ENCODE measurements at regions not wholly inside any gene's neighbourhood (a gene's known extent, or its start where the extent isn't known, plus 50 kb on each side); places are given as distances from the start of the nearest gene placed in this dataset.

DNA sequence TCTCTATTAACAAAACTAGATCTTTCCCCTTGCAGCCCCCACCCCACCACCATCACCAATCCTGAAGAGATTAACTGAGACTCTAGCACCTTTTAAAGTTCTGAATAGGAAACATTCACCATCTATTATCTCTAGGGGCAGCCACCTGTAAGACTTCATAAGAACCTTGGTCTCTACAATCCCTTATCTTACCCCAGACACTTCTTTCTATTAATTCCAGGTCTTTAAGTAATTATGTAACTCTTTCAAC, 180.2 kb upstream of the FBXL17 start:
- Histone ChIP-seq H2AFZ (ENCODE audit: low read length) (no peak overlapping the region), H3K4me1 (ENCODE audit: control insufficient read depth, extremely low read depth, insufficient read depth, low read length) (peaks cover 3% of the 10 kb centered on the region), H3K4me3 (replicated peaks in 1 of 4; ENCODE audit: control extremely low read depth in 1 of 4, insufficient read depth in 1 of 4, low read depth in 3 of 4, low read length in 4 of 4) (no peak overlapping the region), H3K9ac (ENCODE audit: insufficient read depth, low read length) (no peak overlapping the region), H4K20me1 (ENCODE audit: control insufficient read depth, extremely low read depth, insufficient read depth, low read length) (no peaks in the 10 kb centered on the region), H3K27ac (ENCODE audit: insufficient read depth, low read length) (no peak overlapping the region), H3K4me2 (ENCODE audit: extremely low read depth, insufficient read depth, low read length) (no peak overlapping the region), H3K27me3 (ENCODE audit: control insufficient read depth, insufficient read depth, low read length) (no peaks in the 10 kb centered on the region), H3K9me3 (ENCODE audit: control insufficient read depth, insufficient read depth, low read depth, low read length) (no peaks in the 10 kb centered on the region), H3K36me3 (ENCODE audit: control insufficient read depth, insufficient read depth, low read length) (no peaks in the 10 kb centered on the region), H3K79me2 (ENCODE audit: control insufficient read depth, insufficient read depth, low read length) (no peaks in the 10 kb centered on the region)
- no peak for TF ChIP-seq EZH2 (IDR thresholded peaks at IDR 0.05; ENCODE audit: low read length, missing control alignments)
- TF ChIP-seq, protein P1, sequence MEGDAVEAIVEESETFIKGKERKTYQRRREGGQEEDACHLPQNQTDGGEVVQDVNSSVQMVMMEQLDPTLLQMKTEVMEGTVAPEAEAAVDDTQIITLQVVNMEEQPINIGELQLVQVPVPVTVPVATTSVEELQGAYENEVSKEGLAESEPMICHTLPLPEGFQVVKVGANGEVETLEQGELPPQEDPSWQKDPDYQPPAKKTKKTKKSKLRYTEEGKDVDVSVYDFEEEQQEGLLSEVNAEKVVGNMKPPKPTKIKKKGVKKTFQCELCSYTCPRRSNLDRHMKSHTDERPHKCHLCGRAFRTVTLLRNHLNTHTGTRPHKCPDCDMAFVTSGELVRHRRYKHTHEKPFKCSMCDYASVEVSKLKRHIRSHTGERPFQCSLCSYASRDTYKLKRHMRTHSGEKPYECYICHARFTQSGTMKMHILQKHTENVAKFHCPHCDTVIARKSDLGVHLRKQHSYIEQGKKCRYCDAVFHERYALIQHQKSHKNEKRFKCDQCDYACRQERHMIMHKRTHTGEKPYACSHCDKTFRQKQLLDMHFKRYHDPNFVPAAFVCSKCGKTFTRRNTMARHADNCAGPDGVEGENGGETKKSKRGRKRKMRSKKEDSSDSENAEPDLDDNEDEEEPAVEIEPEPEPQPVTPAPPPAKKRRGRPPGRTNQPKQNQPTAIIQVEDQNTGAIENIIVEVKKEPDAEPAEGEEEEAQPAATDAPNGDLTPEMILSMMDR (conservative IDR thresholded peaks at IDR 0.05 in 1 of 2, IDR thresholded peaks at IDR 0.05 in 1 of 2; ENCODE audit: low read depth in 1 of 2, low read length in 2 of 2): no peak
- no peak for DNase-seq (ENCODE audit: low read depth in 2 of 2)

DNA sequence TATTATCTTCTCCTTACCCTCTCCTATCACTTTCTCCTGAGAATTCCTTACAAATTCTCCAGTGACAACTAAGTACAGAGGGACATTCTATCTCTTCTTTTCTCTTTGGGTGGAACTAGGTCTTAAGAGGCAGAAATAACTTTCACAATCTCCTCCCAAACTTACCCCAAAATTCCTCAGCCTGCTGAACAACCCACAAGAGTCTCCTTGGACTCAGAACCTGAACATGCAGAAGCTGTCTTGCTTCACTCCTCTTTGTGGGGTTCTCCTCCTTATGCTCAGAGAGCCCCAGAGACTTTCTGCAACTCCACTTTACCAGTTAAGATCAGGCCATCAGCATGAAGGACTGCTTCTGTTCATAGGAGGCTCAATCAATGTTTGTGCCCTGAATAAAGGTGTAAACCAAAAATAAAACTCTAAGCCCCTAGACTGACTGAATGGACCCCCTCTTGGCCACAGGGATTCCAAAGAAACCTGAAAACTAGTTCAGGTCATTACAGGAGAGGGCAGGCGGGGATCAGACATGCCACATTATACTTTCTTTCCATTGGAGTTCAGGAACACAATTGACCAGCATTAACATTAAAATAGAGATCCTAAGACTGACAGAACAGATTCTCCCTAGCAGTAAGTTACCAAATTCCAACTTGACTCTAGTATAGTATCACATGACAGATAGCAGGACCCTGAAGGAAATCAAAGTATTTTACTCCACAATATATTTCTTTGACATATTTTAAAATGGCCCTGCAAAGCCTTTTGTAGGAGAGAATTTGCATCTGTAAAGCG, 179.7 kb upstream of the FBXL17 start:
- H4K20me1 ChIP-seq (ENCODE audit: control insufficient read depth, extremely low read depth, insufficient read depth, low read length): no peaks in the 10 kb centered on the region
- H3K79me2 ChIP-seq (ENCODE audit: control insufficient read depth, insufficient read depth, low read length): no peaks in the 10 kb centered on the region
- H3K4me3 ChIP-seq (replicated peaks in 1 of 4; ENCODE audit: control extremely low read depth in 1 of 4, insufficient read depth in 1 of 4, low read depth in 3 of 4, low read length in 4 of 4): no peak overlapping the region
- H3K9me3 ChIP-seq (ENCODE audit: control insufficient read depth, insufficient read depth, low read depth, low read length): no peaks in the 10 kb centered on the region
- no peaks in the 10 kb centered on the region for H3K36me3 ChIP-seq (ENCODE audit: control insufficient read depth, insufficient read depth, low read length)
- no peak for DNase-seq (ENCODE audit: low read depth in 2 of 2)
- no peak overlapping the region for H3K9ac ChIP-seq (ENCODE audit: insufficient read depth, low read length)
- peaks cover 3% of the 10 kb centered on the region for H3K4me1 ChIP-seq (ENCODE audit: control insufficient read depth, extremely low read depth, insufficient read depth, low read length)
- H3K27me3 ChIP-seq (ENCODE audit: control insufficient read depth, insufficient read depth, low read length): no peaks in the 10 kb centered on the region
- TF ChIP-seq, protein P1 (conservative IDR thresholded peaks at IDR 0.05 in 1 of 2, IDR thresholded peaks at IDR 0.05 in 1 of 2; ENCODE audit: low read depth in 1 of 2, low read length in 2 of 2): no peak
- TF ChIP-seq EZH2 (IDR thresholded peaks at IDR 0.05; ENCODE audit: low read length, missing control alignments): no peak
- H2AFZ ChIP-seq (ENCODE audit: low read length): peak overlapping the region; percentile 2
- peak overlapping the region; percentile 72 for H3K27ac ChIP-seq (ENCODE audit: insufficient read depth, low read length)
- H3K4me2 ChIP-seq (ENCODE audit: extremely low read depth, insufficient read depth, low read length): no peak overlapping the region

DNA sequence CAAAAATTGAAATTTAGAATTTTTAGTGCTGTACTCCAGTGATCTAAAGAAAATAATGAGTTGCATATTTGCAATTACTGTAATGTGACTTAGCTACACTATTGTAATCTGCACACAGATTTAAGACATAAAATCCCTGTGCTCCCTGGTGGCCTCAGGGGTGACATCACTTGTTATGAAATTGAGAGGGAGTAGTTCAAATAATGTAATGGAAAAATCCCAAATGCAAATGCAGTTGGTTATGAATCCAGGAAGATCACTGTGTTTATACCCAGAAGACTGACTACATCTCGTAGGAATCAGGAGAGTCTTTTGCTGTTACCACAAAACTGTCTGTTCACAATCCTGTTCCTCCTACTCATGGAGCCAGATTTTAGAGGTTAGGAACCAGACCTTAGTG, 178.7 kb upstream of the FBXL17 start:
- peak; percentile 79 to 82 for DNase-seq (ENCODE audit: low read depth in 2 of 2)
- TF ChIP-seq, protein P1 (conservative IDR thresholded peaks at IDR 0.05 in 1 of 2, IDR thresholded peaks at IDR 0.05 in 1 of 2; ENCODE audit: low read depth in 1 of 2, low read length in 2 of 2): no peak
- TF ChIP-seq EZH2 (IDR thresholded peaks at IDR 0.05; ENCODE audit: low read length, missing control alignments): no peak
- H3K4me3 ChIP-seq (replicated peaks in 1 of 4; ENCODE audit: control extremely low read depth in 1 of 4, insufficient read depth in 1 of 4, low read depth in 3 of 4, low read length in 4 of 4): no peak overlapping the region
- no peaks in the 10 kb centered on the region for H3K9me3 ChIP-seq (ENCODE audit: control insufficient read depth, insufficient read depth, low read depth, low read length)
- H3K4me1 ChIP-seq (ENCODE audit: control insufficient read depth, extremely low read depth, insufficient read depth, low read length): peaks cover 3% of the 10 kb centered on the region
- H3K27me3 ChIP-seq (ENCODE audit: control insufficient read depth, insufficient read depth, low read length): no peaks in the 10 kb centered on the region
- H3K9ac ChIP-seq (ENCODE audit: insufficient read depth, low read length): no peak overlapping the region
- H3K4me2 ChIP-seq (ENCODE audit: extremely low read depth, insufficient read depth, low read length): no peak overlapping the region
- no peaks in the 10 kb centered on the region for H4K20me1 ChIP-seq (ENCODE audit: control insufficient read depth, extremely low read depth, insufficient read depth, low read length)
- H3K36me3 ChIP-seq (ENCODE audit: control insufficient read depth, insufficient read depth, low read length): no peaks in the 10 kb centered on the region
- H3K79me2 ChIP-seq (ENCODE audit: control insufficient read depth, insufficient read depth, low read length): no peaks in the 10 kb centered on the region
- peak overlapping the region; percentile 49 for H2AFZ ChIP-seq (ENCODE audit: low read length)
- peak overlapping the region; percentile 72 for H3K27ac ChIP-seq (ENCODE audit: insufficient read depth, low read length)

Measured in fibroblast of lung (primary cell).